NCI-H1092 treated with DMSO at 0.1 percent for 48 hours (cell line): ENCODE measurements at regions not wholly inside any gene's neighbourhood (a gene's known extent, or its start where the extent isn't known, plus 50 kb on each side); places are given as distances from the start of the nearest gene placed in this dataset.
"Not testable (repeated sequence)": the region's sequence is repeated elsewhere in the genome, so short reads cannot be mapped to it uniquely, and the experiment has no call there.

Source experiments
- DNase-seq: peaks from one replicate; lab custom pipeline; 2025; lab: John Stamatoyannopoulos, UW

GRCh38 chr4:3961091-3961672 lies 195.0 kb downstream of the ADRA2C start:
- not testable (repeated sequence) for DNase-seq

- DNase-seq: not testable (repeated sequence)
Observed at GRCh38 chr4:3964572-3965278, 198.5 kb downstream of the ADRA2C start.

GRCh38 chr4:3967204-3967603 lies 201.0 kb downstream of the ADRA2C start:
- not testable (repeated sequence) for DNase-seq

- not testable (repeated sequence) for DNase-seq
Observed at GRCh38 chr4:3972626-3973025, 206.4 kb downstream of the ADRA2C start.

- DNase-seq: peak; percentile 60
Observed at GRCh38 chr4:3973581-3974200, 207.5 kb downstream of the ADRA2C start.

GRCh38 chr4:3983518-3984125 lies 217.4 kb downstream of the ADRA2C start:
- DNase-seq: peak; percentile 81

GRCh38 chr4:3984796-3985195 lies 218.6 kb downstream of the ADRA2C start:
- DNase-seq: not testable (repeated sequence)

- not testable (repeated sequence) for DNase-seq
Observed at GRCh38 chr4:3986412-3986811, 220.2 kb downstream of the ADRA2C start.

- DNase-seq: not testable (repeated sequence)
Observed at GRCh38 chr4:3997386-3997785, 229.3 kb downstream of the OTOP1 start.

- not testable (repeated sequence) for DNase-seq
Observed at GRCh38 chr4:4004036-4004435, 222.7 kb downstream of the OTOP1 start.

GRCh38 chr4:4004702-4005101 lies 222.0 kb downstream of the OTOP1 start:
- not testable (repeated sequence) for DNase-seq

GRCh38 chr4:4006356-4006755 lies 220.4 kb downstream of the OTOP1 start:
- DNase-seq: not testable (repeated sequence)

- DNase-seq: not testable (repeated sequence)
Observed at GRCh38 chr4:4019071-4019470, 207.7 kb downstream of the OTOP1 start.

- DNase-seq: not testable (repeated sequence)
Observed at GRCh38 chr4:4021161-4021560, 205.6 kb downstream of the OTOP1 start.

- DNase-seq: not testable (repeated sequence)
Observed at GRCh38 chr4:4026708-4027107, 200.0 kb downstream of the OTOP1 start.

- not testable (repeated sequence) for DNase-seq
Observed at GRCh38 chr4:4028752-4029151, 198.0 kb downstream of the OTOP1 start.

GRCh38 chr4:4030509-4030908 lies 196.2 kb downstream of the OTOP1 start:
- not testable (repeated sequence) for DNase-seq

GRCh38 chr4:4031446-4032135 lies 195.1 kb downstream of the OTOP1 start:
- not testable (repeated sequence) for DNase-seq

- DNase-seq: not testable (repeated sequence)
Observed at GRCh38 chr4:4032364-4032763, 194.4 kb downstream of the OTOP1 start.

- not testable (repeated sequence) for DNase-seq
Observed at GRCh38 chr4:4032801-4033605, 193.7 kb downstream of the OTOP1 start.
